Astrocyte (in vitro differentiated cells and primary cell): ENCODE measurements at regions not wholly inside any gene's neighbourhood (a gene's known extent, or its start where the extent isn't known, plus 50 kb on each side); places are given as distances from the start of the nearest gene placed in this dataset.

Experiments used
- CTCF ChIP-seq: IDR thresholded peaks from 2 replicates; pipeline ENCODE4 v1.5.1; 2011; ENCODE audit warnings: low read depth, mild to moderate bottlenecking, inconsistent platforms, low read length, moderate library complexity; ENCODE audit not compliant: insufficient read depth
- EZH2 ChIP-seq: IDR thresholded peaks from 2 replicates; pipeline ENCODE4 v1.6.1; 2012; ENCODE audit warnings: mild to moderate bottlenecking, low read length, inconsistent platforms; ENCODE audit not compliant: insufficient read depth

GRCh38 chr11:92297567-92298553, 73.2 kb downstream of the FAT3 start:
- TF ChIP-seq CTCF (no peak), EZH2 (no peak)
